Endothelial cell (in vitro differentiated cells): ENCODE measurements at regions not wholly inside any gene's neighbourhood (a gene's known extent, or its start where the extent isn't known, plus 50 kb on each side); places are given as distances from the start of the nearest gene placed in this dataset.

Experiments used
- DNase-seq: peaks from one replicate; pipeline ENCODE4 v3.0.0; 2021; ENCODE audit warnings: low spot score
- H3K27ac Mint-ChIP-seq: one replicate; pipeline ENCODE4 v1.8.0; 2021; ENCODE audit warnings: mixed read lengths, inconsistent platforms; ENCODE audit not compliant: unreplicated experiment
- H3K27me3 Mint-ChIP-seq: one replicate; pipeline ENCODE4 v1.8.0; 2021; ENCODE audit warnings: mild to moderate bottlenecking, moderate library complexity, mixed read lengths, inconsistent platforms; ENCODE audit not compliant: unreplicated experiment
- H3K36me3 Mint-ChIP-seq: one replicate; pipeline ENCODE4 v1.8.0; 2021; ENCODE audit warnings: mild to moderate bottlenecking, low read depth, mixed read lengths, inconsistent platforms; ENCODE audit not compliant: unreplicated experiment
- H3K4me1 Mint-ChIP-seq: one replicate; pipeline ENCODE4 v1.8.0; 2021; ENCODE audit warnings: mild to moderate bottlenecking, mixed read lengths, inconsistent platforms; ENCODE audit not compliant: unreplicated experiment
- H3K4me3 Mint-ChIP-seq: one replicate; pipeline ENCODE4 v1.8.0; 2021; ENCODE audit warnings: mild to moderate bottlenecking, mixed read lengths, inconsistent platforms; ENCODE audit not compliant: unreplicated experiment
- H3K9me3 Mint-ChIP-seq: one replicate; pipeline ENCODE4 v1.8.0; 2021; ENCODE audit warnings: mixed read lengths, inconsistent platforms; ENCODE audit not compliant: unreplicated experiment
- TF ChIP-seq, protein P1 (sequence below): fragments of 200-600 bp; sonication (generic); IDR thresholded peaks from one replicate; pipeline ENCODE4 v1.5.0; 2021; ENCODE audit warnings: antibody characterized with exemption; ENCODE audit not compliant: unreplicated experiment

DNA sequence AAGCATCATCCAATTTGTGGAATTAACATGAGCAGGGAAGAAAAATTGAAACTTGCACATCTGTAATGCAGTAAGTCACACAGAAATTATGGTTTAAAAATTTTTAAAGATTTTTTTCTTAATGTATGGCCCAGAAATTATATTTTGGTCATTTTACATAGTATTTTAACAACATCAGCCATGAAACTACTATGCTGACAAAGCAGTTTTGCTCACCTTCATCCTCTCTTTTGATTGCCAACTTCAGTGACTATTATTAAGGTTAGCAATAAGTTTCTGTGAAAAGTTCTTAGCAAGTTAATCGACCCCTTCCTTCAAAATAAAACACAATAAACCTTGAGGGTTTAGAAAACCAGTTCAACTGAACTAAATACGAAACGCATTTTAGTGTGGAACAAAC is 1347.0 kb downstream of the EPHA7 start:
- no peaks in the 10 kb centered on the region for H3K27me3 Mint-ChIP-seq
- no peak for DNase-seq
- no peaks in the 10 kb centered on the region for H3K4me1 Mint-ChIP-seq
- no peaks in the 10 kb centered on the region for H3K9me3 Mint-ChIP-seq
- H3K36me3 Mint-ChIP-seq: no peaks in the 10 kb centered on the region
- no peak overlapping the region for H3K27ac Mint-ChIP-seq
- TF ChIP-seq, protein P1, sequence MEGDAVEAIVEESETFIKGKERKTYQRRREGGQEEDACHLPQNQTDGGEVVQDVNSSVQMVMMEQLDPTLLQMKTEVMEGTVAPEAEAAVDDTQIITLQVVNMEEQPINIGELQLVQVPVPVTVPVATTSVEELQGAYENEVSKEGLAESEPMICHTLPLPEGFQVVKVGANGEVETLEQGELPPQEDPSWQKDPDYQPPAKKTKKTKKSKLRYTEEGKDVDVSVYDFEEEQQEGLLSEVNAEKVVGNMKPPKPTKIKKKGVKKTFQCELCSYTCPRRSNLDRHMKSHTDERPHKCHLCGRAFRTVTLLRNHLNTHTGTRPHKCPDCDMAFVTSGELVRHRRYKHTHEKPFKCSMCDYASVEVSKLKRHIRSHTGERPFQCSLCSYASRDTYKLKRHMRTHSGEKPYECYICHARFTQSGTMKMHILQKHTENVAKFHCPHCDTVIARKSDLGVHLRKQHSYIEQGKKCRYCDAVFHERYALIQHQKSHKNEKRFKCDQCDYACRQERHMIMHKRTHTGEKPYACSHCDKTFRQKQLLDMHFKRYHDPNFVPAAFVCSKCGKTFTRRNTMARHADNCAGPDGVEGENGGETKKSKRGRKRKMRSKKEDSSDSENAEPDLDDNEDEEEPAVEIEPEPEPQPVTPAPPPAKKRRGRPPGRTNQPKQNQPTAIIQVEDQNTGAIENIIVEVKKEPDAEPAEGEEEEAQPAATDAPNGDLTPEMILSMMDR: no peak
- no peak overlapping the region for H3K4me3 Mint-ChIP-seq

DNA sequence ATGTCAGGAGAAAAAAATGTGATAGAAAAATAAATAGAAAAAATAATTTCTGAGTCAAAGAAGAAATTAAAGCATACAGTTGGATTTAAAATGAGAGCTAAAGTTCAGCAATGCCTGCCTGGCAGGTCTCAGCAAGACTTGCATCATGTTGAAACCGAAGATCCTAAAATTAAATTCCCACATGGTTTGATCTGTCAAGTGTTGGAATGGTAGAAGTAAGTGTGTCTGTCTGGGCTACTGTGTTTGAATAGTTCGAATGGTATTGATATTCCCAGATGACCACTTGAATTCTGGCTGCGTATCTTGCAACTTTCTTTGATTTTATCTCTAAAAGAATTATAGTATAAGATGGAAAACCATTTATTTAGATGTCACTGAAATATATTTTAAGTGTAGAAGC is 1349.6 kb downstream of the EPHA7 start:
- H3K27ac Mint-ChIP-seq: no peak overlapping the region
- H3K27me3 Mint-ChIP-seq: no peaks in the 10 kb centered on the region
- H3K4me1 Mint-ChIP-seq: no peaks in the 10 kb centered on the region
- H3K4me3 Mint-ChIP-seq: no peak overlapping the region
- no peaks in the 10 kb centered on the region for H3K36me3 Mint-ChIP-seq
- H3K9me3 Mint-ChIP-seq: no peaks in the 10 kb centered on the region
- TF ChIP-seq, protein P1: no peak
- DNase-seq: no peak

- no peaks in the 10 kb centered on the region for H3K4me1 Mint-ChIP-seq
- DNase-seq: no peak
- TF ChIP-seq, protein P1: no peak
- no peaks in the 10 kb centered on the region for H3K27me3 Mint-ChIP-seq
- H3K36me3 Mint-ChIP-seq: no peaks in the 10 kb centered on the region
- no peak overlapping the region for H3K27ac Mint-ChIP-seq
- H3K4me3 Mint-ChIP-seq: no peak overlapping the region
- no peaks in the 10 kb centered on the region for H3K9me3 Mint-ChIP-seq
Measured at GRCh38 chr6:92052513-92052912, 1366.8 kb downstream of the EPHA7 start.

DNA sequence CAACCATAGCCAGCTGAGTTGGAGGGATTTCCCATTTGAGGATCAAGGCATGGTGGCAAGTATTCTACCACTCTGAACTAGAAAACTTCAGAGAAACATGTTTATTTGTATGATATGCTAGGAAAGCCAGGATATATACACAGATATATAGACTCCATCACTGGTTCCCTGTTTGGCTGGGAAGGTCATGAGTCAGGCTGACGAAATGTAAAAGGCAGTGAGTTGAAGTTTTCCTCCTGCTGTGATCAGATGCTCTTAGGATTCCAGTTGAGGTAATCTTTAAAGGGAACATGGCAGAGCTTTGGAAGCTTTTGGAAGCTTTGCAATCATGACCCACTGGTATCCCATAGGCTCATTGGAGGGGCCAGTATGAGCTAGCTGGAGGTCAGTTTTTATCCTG is 1369.1 kb downstream of the EPHA7 start:
- Mint-ChIP-seq H3K27ac (no peak overlapping the region), H3K9me3 (no peaks in the 10 kb centered on the region), H3K36me3 (no peaks in the 10 kb centered on the region), H3K27me3 (no peaks in the 10 kb centered on the region), H3K4me1 (no peaks in the 10 kb centered on the region), H3K4me3 (no peak overlapping the region)
- DNase-seq: no peak
- TF ChIP-seq, protein P1: no peak

GRCh38 chr6:92047860-92048259 is 1371.5 kb downstream of the EPHA7 start:
- Mint-ChIP-seq H3K9me3 (no peaks in the 10 kb centered on the region), H3K4me3 (no peak overlapping the region), H3K27ac (no peak overlapping the region), H3K4me1 (no peaks in the 10 kb centered on the region), H3K36me3 (no peaks in the 10 kb centered on the region), H3K27me3 (no peaks in the 10 kb centered on the region)
- TF ChIP-seq, protein P1: no peak
- no peak for DNase-seq
